GM12865 (cell line): ENCODE measurements at regions not wholly inside any gene's neighbourhood (a gene's known extent, or its start where the extent isn't known, plus 50 kb on each side); places are given as distances from the start of the nearest gene placed in this dataset.

ENCODE experiments used
- DNase-seq: peaks from one replicate; pipeline ENCODE4 v3.0.0; 2010; ENCODE audit warnings: low read depth
- H3K4me3 ChIP-seq: 2 replicates; pipeline ENCODE4 v1.5.1; 2011; ENCODE audit warnings: mild to moderate bottlenecking, low read depth, low read length, control low read depth
- TF ChIP-seq, protein P1 (sequence below): IDR thresholded peaks from 2 replicates; pipeline ENCODE4 v1.5.1; 2011; ENCODE audit warnings: low read length, control low read depth, low read depth, inconsistent platforms; ENCODE audit not compliant: insufficient read depth; ENCODE audit errors: missing control alignments

DNA sequence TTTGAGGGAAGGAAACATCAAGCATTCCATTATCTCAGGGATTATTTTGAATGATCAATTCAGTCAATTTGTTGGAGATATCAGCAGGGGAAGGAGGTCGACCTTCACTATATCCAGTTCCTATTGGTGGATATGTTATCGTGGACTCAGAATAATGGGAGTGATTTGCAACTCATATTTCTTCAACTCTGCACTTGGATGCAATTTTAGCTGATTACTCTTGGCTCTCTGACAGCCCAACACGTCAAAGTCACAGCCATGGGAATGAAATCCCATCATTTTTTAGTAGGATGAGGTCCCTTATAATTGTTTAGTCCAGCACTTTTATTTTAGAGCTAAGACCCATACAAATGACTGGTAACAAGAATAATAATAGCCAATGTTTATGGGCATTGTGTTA, 371.8 kb upstream of the RPS23 start:
- TF ChIP-seq, protein P1, sequence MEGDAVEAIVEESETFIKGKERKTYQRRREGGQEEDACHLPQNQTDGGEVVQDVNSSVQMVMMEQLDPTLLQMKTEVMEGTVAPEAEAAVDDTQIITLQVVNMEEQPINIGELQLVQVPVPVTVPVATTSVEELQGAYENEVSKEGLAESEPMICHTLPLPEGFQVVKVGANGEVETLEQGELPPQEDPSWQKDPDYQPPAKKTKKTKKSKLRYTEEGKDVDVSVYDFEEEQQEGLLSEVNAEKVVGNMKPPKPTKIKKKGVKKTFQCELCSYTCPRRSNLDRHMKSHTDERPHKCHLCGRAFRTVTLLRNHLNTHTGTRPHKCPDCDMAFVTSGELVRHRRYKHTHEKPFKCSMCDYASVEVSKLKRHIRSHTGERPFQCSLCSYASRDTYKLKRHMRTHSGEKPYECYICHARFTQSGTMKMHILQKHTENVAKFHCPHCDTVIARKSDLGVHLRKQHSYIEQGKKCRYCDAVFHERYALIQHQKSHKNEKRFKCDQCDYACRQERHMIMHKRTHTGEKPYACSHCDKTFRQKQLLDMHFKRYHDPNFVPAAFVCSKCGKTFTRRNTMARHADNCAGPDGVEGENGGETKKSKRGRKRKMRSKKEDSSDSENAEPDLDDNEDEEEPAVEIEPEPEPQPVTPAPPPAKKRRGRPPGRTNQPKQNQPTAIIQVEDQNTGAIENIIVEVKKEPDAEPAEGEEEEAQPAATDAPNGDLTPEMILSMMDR: no peak
- no peak for DNase-seq
- H3K4me3 ChIP-seq: no peak overlapping the region

- TF ChIP-seq, protein P1: no peak
- no peak for DNase-seq
- H3K4me3 ChIP-seq: no peak overlapping the region
These were observed 366.6 kb upstream of the RPS23 start for GRCh38 chr5:82644766-82645165.

DNA sequence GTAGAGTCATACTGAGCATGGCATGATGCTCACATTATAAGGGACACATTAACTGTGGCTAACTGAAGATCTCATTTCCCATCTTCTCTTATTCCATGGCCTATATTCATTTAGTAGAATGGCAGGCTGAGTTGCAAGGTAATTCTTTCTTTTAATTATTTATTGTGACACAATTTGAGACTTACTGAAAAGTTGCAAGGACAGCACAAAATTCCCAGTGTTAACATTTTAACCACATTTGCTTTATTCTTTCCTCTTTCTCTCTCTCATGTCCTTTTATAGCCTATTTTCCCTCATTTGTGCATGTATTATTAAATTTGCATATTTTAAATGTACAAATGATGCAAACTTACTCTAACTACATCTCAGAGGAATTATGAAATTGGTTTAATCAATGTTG, 366.1 kb upstream of the RPS23 start:
- DNase-seq: no peak
- TF ChIP-seq, protein P1: no peak
- no peak overlapping the region for H3K4me3 ChIP-seq

DNA sequence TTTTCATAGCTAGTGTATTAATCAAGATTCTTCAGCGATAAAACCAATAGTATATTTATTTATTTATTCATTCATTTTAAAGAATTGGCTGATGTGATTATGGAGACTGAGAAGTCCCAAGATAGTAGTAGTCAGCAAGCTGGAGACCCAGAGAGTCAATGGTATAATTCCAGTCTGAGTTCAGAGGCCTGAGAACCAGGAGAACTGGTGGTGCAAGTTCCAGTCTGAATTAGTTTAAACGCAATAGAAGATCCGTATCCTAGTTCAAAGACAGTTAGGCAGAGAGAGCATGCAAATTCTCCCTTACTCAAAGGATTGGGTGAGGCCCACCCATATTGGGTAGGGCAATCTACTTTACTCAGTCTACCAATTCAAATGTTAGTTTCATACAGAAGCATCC, 364.2 kb upstream of the RPS23 start:
- no peak for DNase-seq
- TF ChIP-seq, protein P1: no peak
- H3K4me3 ChIP-seq: no peak overlapping the region

GRCh38 chr5:82641331-82642003, 363.3 kb upstream of the RPS23 start:
- peak; percentile 59 for DNase-seq
- no peak overlapping the region for H3K4me3 ChIP-seq
- TF ChIP-seq, protein P1: peak; percentile 59

DNA sequence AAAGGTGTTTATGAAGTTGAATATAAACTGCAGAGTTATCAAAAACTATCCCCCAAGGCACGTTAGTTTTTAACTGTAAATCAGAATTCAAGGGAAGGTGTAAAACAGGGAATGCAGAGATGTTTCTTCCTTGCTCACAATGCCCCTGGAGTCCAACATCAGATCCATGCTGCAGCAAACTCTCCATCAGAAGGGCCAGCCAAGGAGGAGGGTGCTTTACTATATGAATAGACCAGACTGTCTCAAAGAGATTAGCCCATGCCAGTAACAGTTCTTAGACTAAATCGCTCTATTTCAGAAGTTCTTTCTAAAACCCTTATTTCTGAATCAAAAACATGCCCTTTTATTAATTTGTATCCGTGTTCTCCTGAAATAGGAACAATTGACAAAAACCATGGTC, 362.8 kb upstream of the RPS23 start:
- TF ChIP-seq, protein P1: no peak
- DNase-seq: no peak
- no peak overlapping the region for H3K4me3 ChIP-seq
